ENCODE measurements at regions not wholly inside any gene's neighbourhood (a gene's known extent, or its start where the extent isn't known, plus 50 kb on each side); places are given as distances from the start of the nearest gene placed in this dataset.

GRCh38 chrX:76555269-76555668 is 127.8 kb downstream of the MAGEE1 start:
- no peak for TF ChIP-seq CTCF (IDR thresholded peaks at IDR 0.05; ENCODE audit: low read depth, low read length, missing input control)
- no peak for TF ChIP-seq RAD21 (IDR thresholded peaks at IDR 0.05)
- TF ChIP-seq REST (IDR thresholded peaks at IDR 0.05): no peak
- no peak for TF ChIP-seq ZBTB33 (IDR thresholded peaks at IDR 0.05)
- no peak for TF ChIP-seq YY1 (IDR thresholded peaks at IDR 0.05)
- TF ChIP-seq MAX (IDR thresholded peaks at IDR 0.05): no peak
- no peak for TF ChIP-seq SP1 (IDR thresholded peaks at IDR 0.05)
- TF ChIP-seq ATF3 (IDR thresholded peaks at IDR 0.05): no peak

All from liver (tissue), 3 donors.